ENCODE measurements at regions not wholly inside any gene's neighbourhood (a gene's known extent, or its start where the extent isn't known, plus 50 kb on each side); places are given as distances from the start of the nearest gene placed in this dataset.

DNA sequence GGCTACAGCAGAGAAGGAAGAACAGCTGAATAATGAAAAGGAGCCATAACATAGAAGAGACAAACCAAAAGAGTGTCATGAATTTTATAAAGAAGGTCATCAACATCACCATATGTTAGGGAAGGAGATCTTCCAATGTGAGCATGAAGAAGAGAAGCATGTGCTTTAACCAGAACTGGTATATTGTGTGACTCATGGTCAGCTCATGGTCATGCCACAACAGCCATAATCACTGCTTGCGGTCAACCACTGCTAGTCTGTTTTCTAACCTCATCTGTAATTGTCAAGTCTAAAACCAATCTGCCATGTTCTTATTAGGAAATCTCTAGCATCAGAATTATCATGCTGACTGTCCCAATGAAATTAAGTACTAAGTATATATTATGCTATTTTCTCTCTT is 204.1 kb upstream of the VRK2 start:
- DNase-seq (ENCODE audit: low spot score), result no peak

DNA sequence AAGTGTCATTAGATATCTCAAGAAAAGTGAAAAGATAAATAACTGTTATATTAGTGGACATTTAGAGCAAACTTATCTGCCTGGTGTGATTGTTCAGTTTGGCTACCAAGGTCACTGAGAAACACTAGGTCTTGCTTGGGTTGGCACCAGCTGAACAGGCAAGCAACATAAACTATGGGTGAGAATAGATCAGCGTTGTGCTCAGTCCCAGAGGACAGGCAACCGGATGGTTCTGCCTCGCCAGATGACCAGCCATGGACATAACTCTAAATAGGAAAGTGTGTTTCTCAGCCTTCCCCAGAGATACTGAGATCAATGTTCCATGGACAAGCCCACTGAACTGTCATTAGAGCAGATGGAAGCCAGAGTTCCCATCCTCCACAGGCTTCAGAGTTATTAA is 203.4 kb upstream of the VRK2 start:
- no peak for DNase-seq (ENCODE audit: low spot score)

DNA sequence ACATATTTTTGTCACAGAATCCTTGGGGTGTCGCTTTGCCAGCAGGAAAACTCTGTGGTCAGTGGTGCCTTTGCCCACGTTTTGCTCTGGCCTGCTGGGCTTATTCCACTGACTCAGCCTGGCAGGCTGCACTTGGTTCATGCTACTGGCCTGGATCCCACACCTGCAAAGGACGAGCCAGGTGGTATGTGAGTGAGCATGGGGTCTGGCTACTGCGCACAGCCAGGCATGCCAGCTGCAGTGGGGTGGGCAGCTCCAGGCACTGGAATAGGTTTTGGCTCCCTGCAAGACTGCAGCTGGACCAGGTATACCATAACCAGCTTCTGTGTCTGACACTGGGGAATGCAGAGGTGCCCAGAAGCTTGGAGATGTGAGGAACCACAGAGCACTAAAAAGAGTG is 197.9 kb upstream of the VRK2 start:
- no peak for DNase-seq (ENCODE audit: low spot score)

DNA sequence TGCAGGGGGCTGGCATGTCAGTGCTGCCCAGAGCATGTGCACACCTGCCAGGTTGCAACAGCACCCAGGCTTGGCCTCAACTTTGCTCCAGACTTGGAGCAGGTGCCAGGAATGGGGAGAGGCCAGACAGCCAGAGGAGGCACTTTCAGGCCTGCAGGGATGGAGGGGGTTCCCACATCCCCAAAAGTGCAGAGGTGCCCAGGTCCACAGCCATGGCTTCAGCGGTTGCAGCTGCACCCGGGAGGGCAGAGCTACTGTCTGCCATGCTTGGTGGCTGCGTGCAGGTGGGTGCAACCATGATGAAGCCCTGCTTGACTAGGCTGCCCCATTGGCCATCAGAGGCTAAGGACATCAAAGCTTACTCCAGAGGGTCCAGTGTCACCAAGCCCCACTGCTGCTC is 196.8 kb upstream of the VRK2 start:
- no peak for DNase-seq (ENCODE audit: low spot score)

DNA sequence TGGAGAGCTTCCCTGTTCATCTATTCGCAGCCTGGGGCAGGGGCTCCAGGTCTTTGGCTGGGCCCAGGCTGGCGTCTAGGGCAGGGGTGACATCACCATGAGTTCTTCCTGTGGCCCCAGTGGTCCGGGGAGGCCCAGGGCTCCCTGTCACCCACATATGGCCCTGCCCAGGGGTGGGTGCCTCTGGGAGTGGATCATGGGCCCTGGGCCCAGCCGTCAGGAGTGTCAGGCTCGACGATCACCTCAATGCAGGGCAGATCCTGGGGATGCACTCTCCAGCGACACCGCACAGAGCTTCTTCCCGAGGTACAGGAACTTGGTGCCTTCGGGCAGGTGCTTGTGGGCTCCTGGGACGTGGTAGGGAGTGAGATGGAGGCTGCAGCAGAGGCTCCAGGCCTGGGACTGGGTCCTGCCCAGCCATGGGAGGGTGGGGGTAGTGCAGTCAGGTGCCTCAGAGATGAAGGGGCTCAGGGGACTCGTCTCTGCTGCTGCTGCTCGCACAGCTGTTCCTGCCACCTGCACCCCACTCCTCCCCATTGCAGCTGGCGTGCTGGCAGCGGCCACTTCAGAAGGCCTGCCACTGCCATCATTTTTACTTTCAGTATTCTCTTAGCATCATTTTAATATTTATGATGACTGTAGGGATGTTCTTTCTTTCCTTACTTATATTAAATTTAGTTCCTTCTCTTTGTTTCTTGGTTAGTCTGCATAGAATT is 196.0 kb upstream of the VRK2 start:
- no peak for DNase-seq (ENCODE audit: low spot score)

DNA sequence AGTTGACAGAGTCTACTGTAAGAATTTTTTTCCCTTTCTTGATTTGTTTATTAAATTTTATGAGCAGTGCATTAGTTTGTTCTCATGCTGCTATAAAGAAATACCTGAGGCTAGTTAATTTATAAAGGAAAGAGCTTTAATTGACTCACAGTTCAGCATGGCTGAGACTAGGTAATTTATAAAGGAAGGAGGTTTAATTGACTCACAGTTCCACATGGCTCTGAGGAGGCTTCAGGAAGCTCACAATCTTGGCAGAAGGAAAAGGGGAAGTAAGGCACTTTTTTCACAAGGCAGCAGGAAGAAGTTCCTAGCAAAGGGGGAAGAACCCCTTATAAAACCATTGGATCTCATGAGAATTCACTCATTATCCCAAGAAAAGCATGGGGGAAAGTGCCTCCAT is 191.4 kb upstream of the VRK2 start:
- no peak for DNase-seq (ENCODE audit: low spot score)

DNA sequence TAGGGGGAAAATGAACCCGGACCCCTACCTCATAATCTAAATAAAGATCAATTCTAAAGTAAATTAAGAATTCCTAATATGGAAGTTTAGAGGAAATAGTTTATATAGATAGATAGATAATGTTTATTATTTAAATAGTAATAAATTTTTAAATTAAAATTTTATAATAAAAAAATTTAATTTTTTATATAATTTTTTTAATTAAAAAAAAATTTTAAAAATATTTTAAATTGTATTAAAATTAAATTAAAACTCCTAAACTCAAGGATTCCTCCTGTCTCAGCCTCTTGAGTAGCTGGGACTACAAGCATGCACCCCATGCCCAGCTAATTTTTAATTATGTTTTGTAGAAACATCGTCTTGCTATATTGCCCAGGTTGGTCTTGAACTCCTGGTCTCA is 186.9 kb upstream of the VRK2 start:
- no peak for DNase-seq (ENCODE audit: low spot score)

DNA sequence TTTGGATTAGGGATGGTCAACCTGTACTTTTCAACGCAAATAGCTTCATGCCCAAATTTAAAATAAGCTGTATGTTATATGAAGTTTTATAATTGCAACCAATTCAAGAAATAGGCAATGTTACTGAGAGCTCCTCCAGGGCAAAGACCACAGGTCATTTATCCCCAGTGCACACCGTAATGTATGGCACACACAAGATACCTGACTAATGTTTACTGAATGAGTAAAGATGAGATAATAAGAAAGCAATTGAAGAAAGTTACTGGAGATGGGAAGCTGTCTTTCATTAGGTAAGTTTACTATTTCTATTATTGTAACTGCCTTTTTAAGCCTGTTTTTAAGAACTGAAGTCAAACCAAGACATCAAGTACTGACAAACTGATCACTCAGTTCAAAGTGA is 184.5 kb upstream of the VRK2 start:
- no peak for DNase-seq (ENCODE audit: low spot score)

DNA sequence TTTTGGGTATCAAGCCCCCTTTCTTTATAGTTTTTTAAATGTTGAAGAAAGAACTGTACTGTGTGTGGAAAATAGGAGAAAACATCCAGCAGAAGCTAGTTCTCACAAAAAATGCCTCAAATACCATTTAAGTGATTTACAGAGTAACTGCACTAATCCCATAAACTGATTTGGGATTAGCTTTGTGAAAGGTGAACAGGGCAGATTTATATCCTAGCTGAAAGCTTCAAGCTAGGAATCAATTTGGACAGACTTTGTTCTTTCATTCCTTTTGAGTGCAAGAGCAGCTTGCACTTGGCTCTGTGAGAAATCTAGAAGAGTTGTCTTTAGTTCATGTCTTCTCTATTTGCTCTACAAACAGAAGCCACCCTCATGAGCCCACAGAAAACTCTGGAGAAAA is 183.9 kb upstream of the VRK2 start:
- no peak for DNase-seq (ENCODE audit: low spot score)

DNA sequence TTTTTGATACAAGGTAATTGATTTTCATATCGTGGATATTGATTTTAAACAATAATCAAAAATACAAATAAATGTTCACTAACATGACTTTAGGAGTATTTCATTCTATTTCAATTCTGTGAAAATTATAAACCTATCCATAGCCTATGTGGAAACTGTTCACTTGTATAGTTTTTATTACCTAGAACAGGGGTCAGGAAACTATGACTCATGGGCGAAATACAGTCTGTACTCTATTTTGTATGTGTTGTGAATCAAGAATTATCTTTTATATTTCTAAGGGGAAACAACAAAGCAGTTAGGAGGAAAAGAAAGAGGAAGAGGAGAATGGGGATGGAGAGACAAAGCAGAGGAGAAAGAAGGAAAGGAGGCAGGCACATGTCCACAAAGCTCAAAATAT is 181.7 kb upstream of the VRK2 start:
- DNase-seq (ENCODE audit: low spot score), result no peak

DNA sequence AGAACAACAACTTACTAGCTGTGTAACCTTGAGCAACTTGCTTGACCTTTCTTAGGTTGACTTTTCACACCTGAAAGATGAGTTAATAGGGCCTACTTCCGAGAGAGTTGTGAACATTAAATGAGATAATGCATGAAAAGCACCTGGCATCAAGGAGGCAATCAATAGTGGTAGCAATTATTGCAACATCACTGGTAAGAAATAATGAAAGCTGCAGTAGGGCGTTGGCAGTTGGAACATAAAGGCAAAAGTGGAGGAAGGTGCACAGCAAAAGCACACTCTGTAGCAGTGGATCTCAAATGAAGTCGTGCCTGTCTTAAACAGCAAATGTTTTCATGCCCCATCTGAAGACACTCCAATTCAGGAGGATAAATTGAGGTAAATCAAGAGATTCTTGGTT is 178.9 kb upstream of the VRK2 start:
- DNase-seq (ENCODE audit: low spot score), result no peak

DNA sequence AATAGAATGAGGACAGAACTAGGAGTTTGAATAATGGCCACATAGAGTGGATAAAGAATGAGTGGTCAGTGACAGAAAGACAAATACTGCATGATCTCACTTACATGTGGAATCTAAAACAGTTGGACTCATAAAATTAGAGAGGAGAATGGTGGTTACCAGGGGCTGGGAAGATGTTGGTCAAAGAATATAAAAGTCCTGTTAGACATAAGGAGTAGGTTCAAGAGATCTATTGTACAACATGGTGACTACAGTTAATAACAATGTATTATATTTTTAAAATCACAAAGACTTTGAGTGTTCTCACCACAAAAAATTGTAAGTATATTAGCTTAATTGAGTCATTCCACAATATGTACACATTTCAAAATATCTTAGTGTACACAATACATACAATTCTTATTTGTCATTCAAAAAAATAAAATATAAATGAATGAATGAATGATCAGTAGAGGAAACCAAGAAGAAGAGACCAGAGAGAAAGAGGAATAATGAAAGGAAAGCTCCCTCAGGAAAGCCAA is 177.9 kb upstream of the VRK2 start:
- no peak for DNase-seq (ENCODE audit: low spot score)

DNA sequence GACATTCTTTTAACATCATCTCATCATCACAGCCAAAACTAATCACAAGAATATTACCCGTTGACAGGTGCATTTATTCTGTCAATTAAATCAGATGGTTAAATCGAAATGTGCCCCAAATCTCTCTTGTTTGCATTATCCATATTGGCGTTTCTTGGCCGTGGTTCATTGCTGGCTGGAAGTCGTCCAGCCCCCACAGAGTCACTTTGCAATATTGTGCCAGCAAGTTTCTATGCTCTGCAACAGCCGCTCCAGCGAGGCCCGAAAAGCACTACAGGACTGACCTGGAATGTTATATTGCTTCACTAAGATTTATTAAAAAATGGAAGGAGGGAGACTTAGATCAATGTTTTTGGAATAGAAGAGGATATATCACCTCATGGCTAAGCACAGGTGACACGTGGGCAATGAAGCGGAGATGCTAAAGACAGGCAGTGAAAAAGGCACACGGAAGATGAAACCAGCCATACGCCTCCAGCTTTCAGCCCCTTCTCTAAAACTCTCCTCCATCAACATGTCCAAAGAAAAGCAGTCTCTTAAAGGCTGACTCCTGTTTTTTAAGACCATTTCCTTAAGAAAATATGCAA is 176.8 kb upstream of the VRK2 start:
- no peak for DNase-seq (ENCODE audit: low spot score)

DNA sequence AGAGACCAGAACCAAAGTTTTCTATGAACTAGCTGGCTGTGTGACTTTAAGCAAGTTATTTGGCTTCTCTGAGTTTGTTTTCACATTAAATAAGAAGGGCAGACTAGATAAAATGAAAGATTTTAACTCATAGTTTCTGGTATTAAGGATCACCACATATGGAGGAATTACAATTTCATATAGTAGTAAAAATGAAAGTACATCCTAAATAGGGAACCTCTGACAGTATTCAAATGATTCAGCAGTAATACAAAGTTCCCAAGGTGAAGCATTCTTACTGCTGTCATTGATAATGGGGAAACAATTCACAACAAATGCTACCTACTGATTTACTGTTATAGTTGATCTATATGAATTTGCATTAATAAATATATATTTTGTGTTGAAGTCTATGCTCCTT is 170.3 kb upstream of the VRK2 start:
- DNase-seq (ENCODE audit: low spot score), result no peak

DNA sequence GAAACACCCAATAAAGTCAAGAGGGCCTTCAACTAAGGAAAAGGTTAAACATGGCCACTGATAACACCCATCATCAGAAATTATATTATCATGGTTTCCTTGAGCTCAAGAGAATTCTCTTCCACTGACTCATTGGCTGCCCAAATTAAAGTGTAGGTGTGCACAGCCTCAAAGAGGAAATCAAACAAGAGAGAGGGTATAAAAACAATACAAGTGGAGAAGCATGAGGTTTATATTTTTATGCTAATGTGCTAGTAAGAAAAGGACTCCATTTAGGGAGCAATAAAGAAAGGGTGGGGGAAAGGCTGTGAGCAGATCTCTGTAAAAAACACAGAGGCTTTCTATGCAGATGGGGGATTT is 168.8 kb upstream of the VRK2 start:
- no peak for DNase-seq (ENCODE audit: low spot score)

DNA sequence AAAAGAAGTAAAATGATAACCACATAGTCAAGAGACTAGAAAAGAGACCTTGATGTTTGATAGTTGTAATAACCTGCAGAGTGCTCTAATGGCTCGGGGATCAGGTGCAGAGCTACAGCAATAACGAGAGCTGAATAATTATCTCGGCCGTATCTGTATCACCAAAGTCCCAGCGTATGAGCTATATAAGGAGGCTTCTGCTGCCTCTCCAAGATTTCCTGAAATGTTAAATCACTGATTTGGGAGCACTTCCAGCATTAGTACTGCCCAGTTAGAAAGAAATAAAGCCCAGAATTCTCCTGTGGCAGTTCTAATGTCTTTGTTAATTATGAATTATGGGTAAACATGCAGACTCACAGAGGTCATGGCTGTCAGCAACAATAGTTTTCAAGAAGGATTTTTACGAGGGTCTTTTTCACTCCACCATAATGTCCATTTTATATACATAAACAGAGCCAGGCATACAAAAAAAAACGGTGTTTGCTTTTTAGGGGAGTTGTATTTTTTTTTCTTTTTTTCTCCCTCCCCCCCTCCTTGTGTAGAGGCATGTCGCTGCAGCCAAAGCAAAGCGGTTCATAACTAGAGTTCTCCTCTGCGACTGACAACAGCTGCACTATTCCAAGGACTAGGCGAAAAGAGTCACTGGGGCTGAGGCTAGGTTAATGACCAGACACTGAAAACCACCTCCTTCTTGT is 168.3 kb upstream of the VRK2 start:
- no peak for DNase-seq (ENCODE audit: low spot score)

DNA sequence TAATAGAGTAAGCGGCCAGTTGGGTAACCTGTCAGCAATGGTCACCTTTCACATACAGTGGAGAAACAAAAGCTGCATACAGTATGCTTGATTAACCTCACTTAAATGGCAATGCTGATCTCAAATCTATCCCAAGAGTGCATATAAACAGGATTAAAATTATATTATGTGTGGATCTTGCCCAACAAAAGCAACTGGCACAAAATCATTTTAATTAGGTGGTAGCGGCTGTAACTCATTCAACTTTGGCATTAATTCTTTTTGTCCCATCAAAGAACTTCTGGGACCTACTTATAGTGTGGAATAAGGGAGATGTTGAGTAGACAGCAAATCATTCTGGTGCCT is 167.8 kb upstream of the VRK2 start:
- no peak for DNase-seq (ENCODE audit: low spot score)

DNA sequence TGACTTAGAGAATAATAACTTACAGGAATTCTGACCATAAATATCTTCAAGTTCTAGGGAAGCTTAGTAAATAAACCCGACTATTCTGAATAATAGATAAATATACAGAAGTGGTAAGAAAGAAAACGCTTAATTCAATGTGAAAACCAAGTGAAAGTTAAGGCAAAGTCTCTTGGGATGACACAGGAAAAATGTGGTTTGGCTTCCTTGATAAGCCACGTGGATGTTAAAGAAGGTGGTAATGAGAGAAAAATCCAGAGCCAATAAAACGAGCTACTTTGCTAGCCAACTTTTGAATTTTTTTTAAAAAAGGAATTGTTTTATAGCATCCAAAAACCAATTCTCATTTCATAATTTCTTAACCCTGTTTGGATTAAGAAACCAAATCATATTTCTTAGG is 166.2 kb upstream of the VRK2 start:
- no peak for DNase-seq (ENCODE audit: low spot score)

DNA sequence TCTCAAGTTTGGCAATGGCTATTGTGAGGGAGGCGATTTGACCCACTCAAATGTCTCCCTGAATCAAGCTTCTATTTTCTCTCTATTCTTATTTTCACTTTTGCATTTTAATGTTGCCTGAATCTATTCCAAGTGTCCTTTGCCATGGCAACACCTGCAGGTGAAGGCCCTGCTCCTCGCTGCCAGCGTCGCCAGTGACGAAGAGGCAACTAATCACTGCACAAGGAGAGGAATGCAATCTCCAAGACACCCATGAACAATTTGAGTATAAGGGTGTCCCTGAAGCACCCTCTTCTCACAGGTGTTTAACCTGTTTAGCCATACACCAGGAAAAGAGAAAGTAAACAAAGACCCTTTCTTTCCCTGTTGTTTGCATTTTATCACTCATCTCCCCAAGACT is 165.6 kb upstream of the VRK2 start:
- DNase-seq (ENCODE audit: low spot score), result no peak

DNA sequence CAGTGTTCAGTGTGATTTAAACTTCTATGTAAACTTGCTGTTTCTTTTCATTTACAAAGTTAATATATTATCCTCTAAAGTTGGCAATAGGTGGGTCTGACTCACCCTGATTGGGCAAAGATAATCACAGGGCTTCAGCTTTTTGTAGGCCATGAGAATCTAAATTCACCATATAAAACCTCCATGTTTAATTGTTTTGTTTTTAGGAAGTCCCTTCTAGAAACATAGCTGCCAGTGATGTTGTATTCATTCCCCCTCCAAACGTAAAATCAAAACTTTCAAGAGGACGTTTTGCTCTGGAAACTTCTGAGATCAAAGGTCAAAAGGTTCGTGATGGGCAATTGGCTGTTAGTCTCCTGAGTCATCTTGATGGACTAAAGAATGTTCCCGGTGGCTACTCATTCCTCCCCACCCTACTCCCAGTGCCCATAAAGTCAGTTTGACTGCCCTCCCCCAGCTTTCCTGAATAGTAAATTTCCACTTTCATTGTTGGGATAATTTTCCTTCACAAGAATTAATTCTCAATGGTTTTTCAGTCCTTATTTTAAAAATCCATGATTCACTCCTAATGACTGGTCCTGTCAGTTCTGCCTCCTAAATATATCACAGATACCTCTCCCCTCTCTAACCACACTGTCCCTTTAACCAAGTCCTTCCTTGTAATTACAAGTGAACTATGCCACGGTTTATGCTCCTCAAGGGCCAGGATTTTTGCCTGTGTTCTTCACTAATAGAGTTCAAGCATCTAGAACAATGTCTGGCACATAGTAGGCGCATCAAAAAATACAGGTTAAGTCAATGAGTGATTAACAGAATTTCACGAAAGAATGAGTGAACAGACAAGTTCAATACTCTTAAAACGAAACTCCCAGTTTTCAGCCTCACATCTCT is 164.4 kb upstream of the VRK2 start:
- peak; percentile 7 for DNase-seq (ENCODE audit: low spot score)

DNA sequence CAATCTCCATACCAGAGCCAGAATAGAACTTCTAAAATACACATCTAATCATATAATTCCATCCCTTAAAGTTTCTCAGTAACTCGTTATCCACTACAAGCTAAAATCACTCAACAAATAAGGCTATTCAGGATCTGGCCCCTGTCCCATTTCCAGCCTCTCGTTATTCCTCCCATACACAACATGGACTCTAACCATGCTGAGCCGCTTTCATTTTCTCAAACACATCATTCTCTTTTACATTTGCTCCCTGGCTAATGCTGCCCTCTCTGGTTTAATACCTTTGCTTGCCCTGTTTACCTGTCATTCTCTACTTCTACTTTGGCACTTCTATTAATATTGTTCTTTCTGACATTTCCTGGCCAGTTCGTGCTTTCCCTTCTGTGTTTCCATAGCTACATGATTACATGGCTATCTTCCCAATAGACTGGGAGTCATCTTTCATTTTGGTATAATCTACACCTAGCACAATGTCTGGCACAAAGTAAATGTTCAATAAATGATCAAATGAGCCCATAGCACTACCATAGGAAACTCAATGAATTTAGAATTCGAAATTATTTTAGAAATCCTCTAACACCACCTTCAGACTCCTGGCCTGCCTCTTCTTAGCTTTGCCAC is 163.6 kb upstream of the VRK2 start:
- no peak for DNase-seq (ENCODE audit: low spot score)

DNA sequence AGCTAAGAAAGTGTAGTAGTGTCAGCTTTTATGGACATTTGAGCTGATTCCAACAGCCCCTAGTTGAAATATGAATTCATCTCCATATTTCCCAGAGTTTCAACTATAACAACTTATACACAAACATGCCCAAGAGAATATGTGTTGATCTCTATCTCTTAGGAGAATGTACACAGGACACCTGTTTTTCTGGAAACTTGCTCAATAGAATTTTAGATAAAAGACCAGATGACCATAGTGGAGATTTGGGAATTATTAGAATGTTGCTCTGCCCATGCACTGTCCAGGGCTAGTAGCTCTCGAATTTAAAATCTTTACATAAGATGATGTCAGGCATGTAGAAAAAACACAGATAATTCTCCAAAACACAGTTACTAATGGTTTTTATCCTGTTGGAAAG is 162.3 kb upstream of the VRK2 start:
- no peak for DNase-seq (ENCODE audit: low spot score)

All from hepatic stellate cell (primary cell).